MG63 (cell line): ENCODE measurements at regions not wholly inside any gene's neighbourhood (a gene's known extent, or its start where the extent isn't known, plus 50 kb on each side); places are given as distances from the start of the nearest gene placed in this dataset.
A peak's percentile ranks its signal among the peaks of the same experiment; 100 is the strongest.

Experiments used
- DNase-seq: peaks from one replicate; pipeline ENCODE4 v3.0.0-alpha.2; 2020
- H3K27me3 ChIP-seq: fragments of 250-450 bp; sonication (Bioruptor Pico); 2 replicates; pipeline ENCODE4 v1.5.1; 2020; ENCODE audit warnings: mild to moderate bottlenecking, moderate library complexity
- H3K36me3 ChIP-seq: fragments of 250-450 bp; sonication (Bioruptor Pico); 2 replicates; pipeline ENCODE4 v1.5.1; 2020; ENCODE audit warnings: mild to moderate bottlenecking, moderate library complexity
- H3K4me3 ChIP-seq: fragments of 250-450 bp; sonication (Bioruptor Pico); 2 replicates; pipeline ENCODE4 v1.5.1; 2020; ENCODE audit warnings: mild to moderate bottlenecking, moderate library complexity
- H3K9me3 ChIP-seq: fragments of 250-450 bp; sonication (Bioruptor Pico); 2 replicates; pipeline ENCODE4 v1.5.1; 2020; ENCODE audit warnings: mild to moderate bottlenecking, moderate library complexity

GRCh38 chr2:172658945-172659344 lies 76.7 kb upstream of the RAPGEF4 start:
- DNase-seq, result no peak
- Histone ChIP-seq H3K36me3 (no peaks in the 10 kb centered on the region), H3K4me3 (no peak overlapping the region), H3K27me3 (no peaks in the 10 kb centered on the region), H3K9me3 (no peaks in the 10 kb centered on the region)

DNA sequence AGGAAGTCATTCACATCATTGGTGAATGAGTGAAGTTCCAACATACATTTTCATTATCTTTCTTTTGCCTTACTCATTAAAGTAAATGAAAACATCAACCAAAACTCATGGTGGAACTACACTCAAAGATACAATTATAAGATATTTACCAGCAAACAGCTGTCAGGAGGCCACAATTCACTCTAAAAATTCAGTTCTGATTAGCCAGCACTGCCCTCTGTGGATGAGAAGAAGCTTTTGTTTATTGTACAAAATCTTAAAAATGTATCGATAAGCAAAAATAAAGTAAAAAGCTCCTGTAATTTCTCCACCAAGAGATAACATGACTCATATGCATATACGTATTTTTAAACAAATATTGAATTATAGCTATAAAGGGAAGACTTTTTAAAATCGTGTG lies 73.5 kb upstream of the RAPGEF4 start:
- Histone ChIP-seq H3K36me3 (no peaks in the 10 kb centered on the region), H3K27me3 (no peaks in the 10 kb centered on the region), H3K4me3 (no peak overlapping the region), H3K9me3 (0 out of 2 replicates have a peak, but pooled peaks cover 2% of the 10 kb centered on the region)
- no peak for DNase-seq

DNA sequence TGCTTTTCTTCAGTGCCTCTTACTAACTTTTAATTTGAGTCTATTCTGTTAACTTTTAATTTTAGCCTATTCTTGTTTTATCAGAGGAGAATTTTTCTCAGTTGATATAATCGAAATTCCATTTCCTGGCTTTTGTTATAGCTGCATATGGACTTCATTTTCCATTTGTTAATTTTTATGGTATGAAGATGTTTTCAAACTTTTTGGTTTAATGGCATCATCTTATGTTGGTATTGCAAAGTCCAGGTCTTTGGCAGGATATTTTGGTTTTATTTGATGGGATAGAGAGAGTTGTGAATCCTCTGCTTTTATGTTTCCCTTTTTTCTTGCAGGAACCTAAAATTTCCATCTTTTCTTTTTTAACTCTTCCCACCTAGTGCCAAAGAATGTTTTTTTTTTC lies 70.9 kb upstream of the RAPGEF4 start:
- DNase-seq, result no peak
- no peaks in the 10 kb centered on the region for H3K36me3 ChIP-seq
- H3K27me3 ChIP-seq, result no peaks in the 10 kb centered on the region
- 0 out of 2 replicates have a peak, but pooled peaks cover 2% of the 10 kb centered on the region for H3K9me3 ChIP-seq
- H3K4me3 ChIP-seq, result no peak overlapping the region

GRCh38 chr2:172667581-172668325 lies 67.9 kb upstream of the RAPGEF4 start:
- H3K36me3 ChIP-seq, result no peaks in the 10 kb centered on the region
- no peak overlapping the region for H3K4me3 ChIP-seq
- no peaks in the 10 kb centered on the region for H3K27me3 ChIP-seq
- no peak for DNase-seq
- 0 out of 2 replicates have a peak, but pooled peaks cover 2% of the 10 kb centered on the region for H3K9me3 ChIP-seq

GRCh38 chr2:172671501-172671900 lies 64.1 kb upstream of the RAPGEF4 start:
- Histone ChIP-seq H3K36me3 (no peaks in the 10 kb centered on the region; the same call in 1 of the 2 replicates), H3K4me3 (no peak overlapping the region), H3K27me3 (no peaks in the 10 kb centered on the region), H3K9me3 (peaks cover 5% of the 10 kb centered on the region; the same call in 1 of the 2 replicates)
- no peak for DNase-seq

DNA sequence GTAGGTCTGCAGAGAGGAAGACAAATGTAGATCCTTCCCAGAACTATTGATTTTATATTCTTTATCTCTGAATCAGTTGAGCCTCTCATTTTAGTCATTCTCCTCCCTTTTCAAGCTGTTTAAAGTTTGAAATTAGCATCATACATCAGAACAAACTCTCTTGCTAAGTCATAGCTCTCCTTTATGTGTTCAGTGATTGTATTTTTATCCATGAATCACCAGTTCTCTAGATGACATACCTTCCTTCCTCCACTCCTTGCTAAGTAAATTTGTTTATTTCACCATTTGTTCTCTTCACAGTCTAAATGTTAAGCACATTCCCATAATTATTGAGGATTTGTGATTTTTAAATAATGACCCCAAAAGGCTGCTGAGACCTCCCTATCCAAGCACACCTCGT lies 63.5 kb upstream of the RAPGEF4 start:
- H3K9me3 ChIP-seq, result peaks cover 5% of the 10 kb centered on the region; the same call in 1 of the 2 replicates
- no peak for DNase-seq
- no peaks in the 10 kb centered on the region; the same call in 1 of the 2 replicates for H3K36me3 ChIP-seq
- no peak overlapping the region for H3K4me3 ChIP-seq
- H3K27me3 ChIP-seq, result no peaks in the 10 kb centered on the region

- Histone ChIP-seq H3K9me3 (peaks cover 5% of the 10 kb centered on the region; the same call in 1 of the 2 replicates), H3K4me3 (no peak overlapping the region)
- DNase-seq, result peak; percentile 12
Observed at GRCh38 chr2:172673056-172673683, 62.5 kb upstream of the RAPGEF4 start.

GRCh38 chr2:172674034-172674967 lies 61.3 kb upstream of the RAPGEF4 start:
- Histone ChIP-seq H3K9me3 (peaks cover 5% of the 10 kb centered on the region; the same call in 1 of the 2 replicates), H3K36me3 (no peaks in the 10 kb centered on the region; the same call in 1 of the 2 replicates), H3K27me3 (no peaks in the 10 kb centered on the region), H3K4me3 (no peak overlapping the region)
- DNase-seq, result no peak

More at GRCh38 chr2:172673056-172673683, 62.5 kb upstream of the RAPGEF4 start:
- Histone ChIP-seq H3K36me3 (no peaks in the 10 kb centered on the region; the same call in 1 of the 2 replicates), H3K27me3 (no peaks in the 10 kb centered on the region)

- H3K36me3 ChIP-seq, result no peaks in the 10 kb centered on the region; the same call in 1 of the 2 replicates
- no peaks in the 10 kb centered on the region for H3K27me3 ChIP-seq
- no peak for DNase-seq
- peaks cover 5% of the 10 kb centered on the region; the same call in 1 of the 2 replicates for H3K9me3 ChIP-seq
- H3K4me3 ChIP-seq, result no peak overlapping the region
Observed at GRCh38 chr2:172674968-172675303, 60.7 kb upstream of the RAPGEF4 start.

DNA sequence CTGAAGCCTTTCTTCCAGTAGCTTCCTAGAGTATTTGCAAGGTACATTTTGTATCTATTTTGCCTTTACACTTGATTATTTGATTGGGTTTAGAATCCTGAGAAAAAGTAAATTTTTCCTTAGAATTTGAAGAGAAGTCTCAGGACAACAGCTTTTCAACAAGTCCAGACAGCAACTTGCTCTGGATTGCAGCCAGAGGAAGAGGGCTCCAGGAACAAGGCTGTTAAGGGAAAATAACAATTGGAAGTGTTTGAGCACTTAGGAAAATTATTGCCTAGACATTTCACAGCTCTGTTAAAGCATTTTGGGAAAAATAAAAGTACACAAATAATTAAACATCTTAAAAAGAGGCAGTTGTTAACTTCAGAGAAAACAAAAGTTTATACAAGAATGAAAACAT lies 58.3 kb upstream of the RAPGEF4 start:
- no peak for DNase-seq

GRCh38 chr2:172680436-172681068 lies 55.1 kb upstream of the RAPGEF4 start:
- Histone ChIP-seq H3K36me3 (no peaks in the 10 kb centered on the region; the same call in 1 of the 2 replicates), H3K27me3 (no peaks in the 10 kb centered on the region), H3K4me3 (no peak overlapping the region), H3K9me3 (no peaks in the 10 kb centered on the region; the same call in 1 of the 2 replicates)
- DNase-seq, result no peak

More for the DNA sequence above, 58.3 kb upstream of the RAPGEF4 start:
- peaks cover 5% of the 10 kb centered on the region; the same call in 1 of the 2 replicates for H3K9me3 ChIP-seq
- no peaks in the 10 kb centered on the region; the same call in 1 of the 2 replicates for H3K36me3 ChIP-seq
- no peaks in the 10 kb centered on the region for H3K27me3 ChIP-seq
- H3K4me3 ChIP-seq, result no peak overlapping the region

DNA sequence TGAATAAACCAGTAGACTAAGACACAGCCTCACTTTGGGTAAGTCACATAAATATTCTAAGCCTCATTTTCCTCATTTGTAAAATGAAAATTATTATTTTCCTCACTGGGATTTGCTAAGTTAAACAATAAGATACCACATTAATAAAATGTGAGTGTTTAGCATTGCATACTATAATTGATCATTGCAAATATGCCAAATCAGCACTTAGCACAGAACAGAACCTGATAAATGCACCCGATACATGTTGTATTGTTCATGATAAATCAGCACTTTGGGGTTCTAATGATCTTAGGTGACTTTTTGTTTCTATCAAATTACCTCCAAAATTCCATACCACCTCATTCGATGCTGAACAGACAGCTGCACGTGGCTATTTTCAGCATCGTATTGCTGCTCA lies 50.2 kb upstream of the RAPGEF4 start:
- Histone ChIP-seq H3K27me3 (no peaks in the 10 kb centered on the region), H3K4me3 (no peak overlapping the region), H3K36me3 (no peaks in the 10 kb centered on the region), H3K9me3 (no peaks in the 10 kb centered on the region; the same call in 1 of the 2 replicates)
- DNase-seq, result no peak
